ENCODE measurements at regions not wholly inside any gene's neighbourhood (a gene's known extent, or its start where the extent isn't known, plus 50 kb on each side); places are given as distances from the start of the nearest gene placed in this dataset.

- no peak for TF ChIP-seq EP300 (IDR thresholded peaks at IDR 0.05)
- TF ChIP-seq, protein P1, sequence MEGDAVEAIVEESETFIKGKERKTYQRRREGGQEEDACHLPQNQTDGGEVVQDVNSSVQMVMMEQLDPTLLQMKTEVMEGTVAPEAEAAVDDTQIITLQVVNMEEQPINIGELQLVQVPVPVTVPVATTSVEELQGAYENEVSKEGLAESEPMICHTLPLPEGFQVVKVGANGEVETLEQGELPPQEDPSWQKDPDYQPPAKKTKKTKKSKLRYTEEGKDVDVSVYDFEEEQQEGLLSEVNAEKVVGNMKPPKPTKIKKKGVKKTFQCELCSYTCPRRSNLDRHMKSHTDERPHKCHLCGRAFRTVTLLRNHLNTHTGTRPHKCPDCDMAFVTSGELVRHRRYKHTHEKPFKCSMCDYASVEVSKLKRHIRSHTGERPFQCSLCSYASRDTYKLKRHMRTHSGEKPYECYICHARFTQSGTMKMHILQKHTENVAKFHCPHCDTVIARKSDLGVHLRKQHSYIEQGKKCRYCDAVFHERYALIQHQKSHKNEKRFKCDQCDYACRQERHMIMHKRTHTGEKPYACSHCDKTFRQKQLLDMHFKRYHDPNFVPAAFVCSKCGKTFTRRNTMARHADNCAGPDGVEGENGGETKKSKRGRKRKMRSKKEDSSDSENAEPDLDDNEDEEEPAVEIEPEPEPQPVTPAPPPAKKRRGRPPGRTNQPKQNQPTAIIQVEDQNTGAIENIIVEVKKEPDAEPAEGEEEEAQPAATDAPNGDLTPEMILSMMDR (IDR thresholded peaks at IDR 0.05) = no peak
- TF ChIP-seq POLR2A (IDR thresholded peaks at IDR 0.05) = no peak
These were observed 151.7 kb downstream of the DLEU7 start for GRCh38 chr13:50691681-50692263.

Data from ovary (tissue), 3 donors.